Natural killer cell treated with Interleukin-12 subunit alpha and Interleukin-12 subunit beta and Interleukin-15 and Interleukin-18, amount 100 ng/mL, for 72 hours (primary cell): ENCODE measurements at regions not wholly inside any gene's neighbourhood (a gene's known extent, or its start where the extent isn't known, plus 50 kb on each side); places are given as distances from the start of the nearest gene placed in this dataset.

Source experiments
- ATAC-seq, 2 donors: fragments of 150-1000 bp; cut with Tn5 transposase in 1 of 2; sonication (Bioruptor Pico), chemical (Tn5 transposase) in 1 of 2; 2 replicates each; pipeline ENCODE4 v1.10.0; 2021
- DNase-seq: peaks from one replicate; pipeline ENCODE4 v3.0.0; 2022; ENCODE audit warnings: low spot score
- H3K27ac Mint-ChIP-seq, 2 donors: 1 replicate in 1 of 2; 2 replicates in 1 of 2; pipeline ENCODE4 v1.8.0; 2022; ENCODE audit warnings: mixed read lengths in 2 of 2, mild to moderate bottlenecking in 1 of 2, moderate library complexity in 1 of 2
- H3K27me3 Mint-ChIP-seq, 2 donors: 1 replicate in 1 of 2; 2 replicates in 1 of 2; pipeline ENCODE4 v1.8.0; 2022; ENCODE audit warnings: mixed read lengths in 2 of 2
- H3K36me3 Mint-ChIP-seq: one replicate; pipeline ENCODE4 v1.8.0; 2022; ENCODE audit warnings: mixed read lengths
- H3K4me1 Mint-ChIP-seq, 2 donors: 1 replicate in 1 of 2; 2 replicates in 1 of 2; pipeline ENCODE4 v1.8.0; 2022; ENCODE audit warnings: low read depth in 2 of 2, mixed read lengths in 2 of 2, mild to moderate bottlenecking in 1 of 2
- H3K4me3 Mint-ChIP-seq: one replicate; pipeline ENCODE4 v1.8.0; 2022; ENCODE audit warnings: mixed read lengths
- H3K9me3 Mint-ChIP-seq: 2 replicates; pipeline ENCODE4 v1.8.0; 2022; ENCODE audit warnings: mixed read lengths

GRCh38 chr4:174040287-174040686, 243.2 kb downstream of the FBXO8 start:
- Mint-ChIP-seq H3K27ac (no peak overlapping the region), H3K4me1 (no peaks in the 10 kb centered on the region), H3K36me3 (no peaks in the 10 kb centered on the region), H3K27me3 (no peaks in the 10 kb centered on the region), H3K4me3 (no peak overlapping the region), H3K9me3 (peaks cover 6% of the 10 kb centered on the region)
- ATAC-seq = no peak
- no peak for DNase-seq

- Mint-ChIP-seq H3K9me3 (peaks cover 4% of the 10 kb centered on the region), H3K4me1 (no peaks in the 10 kb centered on the region), H3K27me3 (no peaks in the 10 kb centered on the region), H3K36me3 (no peaks in the 10 kb centered on the region), H3K27ac (no peak overlapping the region), H3K4me3 (no peak overlapping the region)
- ATAC-seq (no peak), DNase-seq (no peak)
Observed at GRCh38 chr4:174038481-174038880, 245.0 kb downstream of the FBXO8 start.

GRCh38 chr4:174037631-174038030, 245.8 kb downstream of the FBXO8 start:
- H3K9me3 Mint-ChIP-seq = no peaks in the 10 kb centered on the region
- no peak for ATAC-seq
- no peaks in the 10 kb centered on the region for H3K36me3 Mint-ChIP-seq
- H3K4me3 Mint-ChIP-seq = no peak overlapping the region
- H3K4me1 Mint-ChIP-seq = no peaks in the 10 kb centered on the region
- DNase-seq = no peak
- H3K27me3 Mint-ChIP-seq = no peaks in the 10 kb centered on the region
- H3K27ac Mint-ChIP-seq = no peak overlapping the region

GRCh38 chr4:174037049-174037448, 246.4 kb downstream of the FBXO8 start:
- DNase-seq = no peak
- H3K4me3 Mint-ChIP-seq = no peak overlapping the region
- no peaks in the 10 kb centered on the region for H3K36me3 Mint-ChIP-seq
- no peak overlapping the region for H3K27ac Mint-ChIP-seq
- no peaks in the 10 kb centered on the region for H3K27me3 Mint-ChIP-seq
- ATAC-seq = no peak
- H3K9me3 Mint-ChIP-seq = no peaks in the 10 kb centered on the region
- H3K4me1 Mint-ChIP-seq = no peaks in the 10 kb centered on the region

- no peaks in the 10 kb centered on the region for H3K36me3 Mint-ChIP-seq
- no peak overlapping the region for H3K4me3 Mint-ChIP-seq
- no peaks in the 10 kb centered on the region for H3K9me3 Mint-ChIP-seq
- DNase-seq (no peak), ATAC-seq (no peak)
- no peaks in the 10 kb centered on the region for H3K4me1 Mint-ChIP-seq
- no peak overlapping the region for H3K27ac Mint-ChIP-seq
- no peaks in the 10 kb centered on the region for H3K27me3 Mint-ChIP-seq
Observed at GRCh38 chr4:174036576-174036975, 246.9 kb downstream of the FBXO8 start.

GRCh38 chr4:174036111-174036510, 247.4 kb downstream of the FBXO8 start:
- DNase-seq = no peak
- H3K36me3 Mint-ChIP-seq = no peaks in the 10 kb centered on the region
- no peak for ATAC-seq
- H3K4me1 Mint-ChIP-seq = no peaks in the 10 kb centered on the region
- no peak overlapping the region for H3K4me3 Mint-ChIP-seq
- no peak overlapping the region for H3K27ac Mint-ChIP-seq
- H3K9me3 Mint-ChIP-seq = no peaks in the 10 kb centered on the region
- H3K27me3 Mint-ChIP-seq = no peaks in the 10 kb centered on the region

- Mint-ChIP-seq H3K9me3 (peaks cover 3% of the 10 kb centered on the region), H3K4me3 (no peak overlapping the region), H3K4me1 (no peaks in the 10 kb centered on the region), H3K36me3 (no peaks in the 10 kb centered on the region), H3K27me3 (no peaks in the 10 kb centered on the region), H3K27ac (no peak overlapping the region)
- DNase-seq (no peak), ATAC-seq (no peak)
Observed at GRCh38 chr4:174023641-174024040, 259.8 kb downstream of the FBXO8 start.

- Mint-ChIP-seq H3K9me3 (peaks cover 6% of the 10 kb centered on the region), H3K4me3 (no peak overlapping the region), H3K36me3 (no peaks in the 10 kb centered on the region), H3K27me3 (no peaks in the 10 kb centered on the region), H3K27ac (no peak overlapping the region), H3K4me1 (no peaks in the 10 kb centered on the region)
- DNase-seq = no peak
- ATAC-seq = no peak
Observed at GRCh38 chr4:174018236-174018635, 265.2 kb downstream of the FBXO8 start.

GRCh38 chr4:174016251-174016650, 267.2 kb downstream of the FBXO8 start:
- H3K9me3 Mint-ChIP-seq = peaks cover 6% of the 10 kb centered on the region
- no peak for DNase-seq
- no peak overlapping the region for H3K4me3 Mint-ChIP-seq
- H3K36me3 Mint-ChIP-seq = no peaks in the 10 kb centered on the region
- no peak for ATAC-seq
- no peaks in the 10 kb centered on the region for H3K27me3 Mint-ChIP-seq
- no peak overlapping the region for H3K27ac Mint-ChIP-seq
- no peaks in the 10 kb centered on the region for H3K4me1 Mint-ChIP-seq

GRCh38 chr4:174012886-174013259, 270.6 kb downstream of the FBXO8 start:
- Mint-ChIP-seq H3K9me3 (peaks cover 6% of the 10 kb centered on the region), H3K4me1 (no peaks in the 10 kb centered on the region), H3K27me3 (no peaks in the 10 kb centered on the region), H3K4me3 (no peak overlapping the region), H3K27ac (no peak overlapping the region), H3K36me3 (no peaks in the 10 kb centered on the region)
- ATAC-seq = no peak
- DNase-seq = no peak

GRCh38 chr4:174012135-174012885, 271.2 kb downstream of the FBXO8 start:
- no peak for DNase-seq
- Mint-ChIP-seq H3K36me3 (no peaks in the 10 kb centered on the region), H3K27me3 (no peaks in the 10 kb centered on the region), H3K9me3 (peaks cover 6% of the 10 kb centered on the region), H3K27ac (no peak overlapping the region), H3K4me3 (no peak overlapping the region), H3K4me1 (no peaks in the 10 kb centered on the region)
- ATAC-seq = no peak

GRCh38 chr4:174010547-174010946, 272.9 kb downstream of the FBXO8 start:
- Mint-ChIP-seq H3K4me3 (no peak overlapping the region), H3K27ac (no peak overlapping the region), H3K4me1 (no peaks in the 10 kb centered on the region), H3K36me3 (no peaks in the 10 kb centered on the region), H3K27me3 (no peaks in the 10 kb centered on the region), H3K9me3 (peaks cover 6% of the 10 kb centered on the region)
- ATAC-seq (no peak), DNase-seq (no peak)

GRCh38 chr4:174009686-174010451, 273.6 kb downstream of the FBXO8 start:
- ATAC-seq = no peak
- DNase-seq = no peak
- H3K36me3 Mint-ChIP-seq = no peaks in the 10 kb centered on the region
- no peak overlapping the region for H3K27ac Mint-ChIP-seq
- no peaks in the 10 kb centered on the region for H3K4me1 Mint-ChIP-seq
- H3K4me3 Mint-ChIP-seq = no peak overlapping the region
- H3K9me3 Mint-ChIP-seq = peaks cover 6% of the 10 kb centered on the region
- no peaks in the 10 kb centered on the region for H3K27me3 Mint-ChIP-seq

- H3K36me3 Mint-ChIP-seq = no peaks in the 10 kb centered on the region
- ATAC-seq (no peak), DNase-seq (no peak)
- no peaks in the 10 kb centered on the region for H3K9me3 Mint-ChIP-seq
- no peaks in the 10 kb centered on the region for H3K27me3 Mint-ChIP-seq
- H3K27ac Mint-ChIP-seq = no peak overlapping the region
- no peaks in the 10 kb centered on the region for H3K4me1 Mint-ChIP-seq
- no peak overlapping the region for H3K4me3 Mint-ChIP-seq
Observed at GRCh38 chr4:174005422-174005821, 278.0 kb downstream of the FBXO8 start.
